SK-N-SH treated with all-trans-retinoic acid at 6 μM for 48 hours (cell line): ENCODE measurements at regions not wholly inside any gene's neighbourhood (a gene's known extent, or its start where the extent isn't known, plus 50 kb on each side); places are given as distances from the start of the nearest gene placed in this dataset.
"Not testable (repeated sequence)": the region's sequence is repeated elsewhere in the genome, so short reads cannot be mapped to it uniquely, and the experiment has no call there.

ENCODE experiments used
- ATAC-seq: fragments of 200-7000 bp; cut with Tn5 transposase; 3 replicates; pipeline ENCODE4 v1.9.1; 2020; ENCODE audit warnings: mild to moderate bottlenecking, moderate library complexity
- ARNTL ChIP-seq: fragments of 450-650 bp; formaldehyde crosslinking; IDR thresholded peaks from 2 replicates; pipeline ENCODE4 v1.5.0; 2020; ENCODE audit warnings: low read depth, mild to moderate bottlenecking, moderate library complexity, borderline replicate concordance
- BACH2 ChIP-seq: fragments of 250-450 bp; sonication (Bioruptor Pico); IDR thresholded peaks from 2 replicates; pipeline ENCODE4 v1.9.0; 2021; ENCODE audit warnings: mild to moderate bottlenecking, borderline replicate concordance
- CREB5 ChIP-seq: fragments of 250-450 bp; sonication (Bioruptor Pico); IDR thresholded peaks from 2 replicates; pipeline ENCODE4 v1.5.1; 2020; ENCODE audit warnings: low read depth, mild to moderate bottlenecking, moderate library complexity
- CSDC2 ChIP-seq: fragments of 250-450 bp; sonication (Bioruptor Pico); IDR thresholded peaks from 2 replicates; pipeline ENCODE4 v1.5.0; 2020; ENCODE audit warnings: mild to moderate bottlenecking, moderate library complexity
- ESRRG ChIP-seq: fragments of 250-450 bp; sonication (Bioruptor Pico); IDR thresholded peaks from 2 replicates; pipeline ENCODE4 v1.6.1; 2021; ENCODE audit warnings: mild to moderate bottlenecking
- GLIS3 ChIP-seq: fragments of 250-450 bp; sonication (Bioruptor Pico); IDR thresholded peaks from 2 replicates; pipeline ENCODE4 v1.5.0; 2020; ENCODE audit warnings: mild to moderate bottlenecking, moderate library complexity
- ISL1 ChIP-seq: fragments of 250-450 bp; sonication (Bioruptor Pico); IDR thresholded peaks from 2 replicates; pipeline ENCODE4 v2.1.2; 2022; ENCODE audit warnings: mild to moderate bottlenecking, moderate library complexity
- OSR1 ChIP-seq: fragments of 250-450 bp; sonication (Bioruptor Pico); IDR thresholded peaks from 2 replicates; pipeline ENCODE4 v1.8.0; 2022; ENCODE audit warnings: moderate library complexity, mild to moderate bottlenecking, inconsistent platforms
- PATZ1 ChIP-seq: fragments of 250-450 bp; sonication (Bioruptor Pico); IDR thresholded peaks from 2 replicates; pipeline ENCODE4 v1.8.0; 2020; ENCODE audit warnings: mild to moderate bottlenecking, moderate library complexity, borderline replicate concordance
- POU6F1 ChIP-seq: fragments of 250-450 bp; sonication (Bioruptor Pico); IDR thresholded peaks from 2 replicates; pipeline ENCODE4 v1.8.0; 2021; ENCODE audit warnings: low read depth, mild to moderate bottlenecking, moderate library complexity, borderline replicate concordance
- PPARA ChIP-seq: fragments of 250-450 bp; sonication (Bioruptor Pico); IDR thresholded peaks from 2 replicates; pipeline ENCODE4 v1.5.0; 2020; ENCODE audit warnings: mild to moderate bottlenecking, borderline replicate concordance
- RARB ChIP-seq: fragments of 250-450 bp; sonication (Bioruptor Pico); IDR thresholded peaks from 2 replicates; pipeline ENCODE4 v1.8.0; 2021; ENCODE audit warnings: mild to moderate bottlenecking, moderate library complexity
- SNAI2 ChIP-seq: fragments of 250-450 bp; sonication (Bioruptor Pico); IDR thresholded peaks from 2 replicates; pipeline ENCODE4 v1.5.0; 2020; ENCODE audit warnings: mild to moderate bottlenecking, moderate library complexity
- TCF4 ChIP-seq: fragments of 250-450 bp; sonication (Bioruptor Pico); IDR thresholded peaks from 2 replicates; pipeline ENCODE4 v1.8.0; 2021; ENCODE audit warnings: mild to moderate bottlenecking, moderate library complexity, borderline replicate concordance
- TOX ChIP-seq: fragments of 250-450 bp; sonication (Bioruptor Pico); IDR thresholded peaks from 2 replicates; pipeline ENCODE4 v1.8.0; 2021; ENCODE audit warnings: mild to moderate bottlenecking, moderate library complexity, borderline replicate concordance
- ZC3H10 ChIP-seq: fragments of 250-450 bp; sonication (Bioruptor Pico); IDR thresholded peaks from 2 replicates; pipeline ENCODE4 v1.5.1; 2021; ENCODE audit warnings: mild to moderate bottlenecking, moderate library complexity
- ZFP3 ChIP-seq: fragments of 250-450 bp; sonication (Bioruptor Pico); IDR thresholded peaks from 2 replicates; pipeline ENCODE4 v1.5.0; 2020; ENCODE audit warnings: mild to moderate bottlenecking, moderate library complexity
- ZFP30 ChIP-seq: fragments of 450-650 bp; formaldehyde crosslinking; IDR thresholded peaks from 2 replicates; pipeline ENCODE4 v1.5.0; 2022; ENCODE audit warnings: mild to moderate bottlenecking, moderate library complexity
- ZNF565 ChIP-seq: fragments of 450-650 bp; formaldehyde crosslinking; conservative IDR thresholded peaks from 2 replicates; pipeline ENCODE4 v1.5.0; 2020; ENCODE audit warnings: low read depth, mild to moderate bottlenecking, moderate library complexity
- ZNF70 ChIP-seq: fragments of 450-650 bp; formaldehyde crosslinking; IDR thresholded peaks from 2 replicates; pipeline ENCODE4 v1.5.0; 2020; ENCODE audit warnings: mild to moderate bottlenecking, moderate library complexity
- ZNF8 ChIP-seq: fragments of 450-650 bp; formaldehyde crosslinking; IDR thresholded peaks from 2 replicates; pipeline ENCODE4 v1.5.0; 2020; ENCODE audit warnings: mild to moderate bottlenecking, moderate library complexity
- TF ChIP-seq, protein P1 (sequence below): fragments of 250-450 bp; sonication (Bioruptor Pico); IDR thresholded peaks from 2 replicates; pipeline ENCODE4 v1.5.1; 2021; ENCODE audit warnings: mild to moderate bottlenecking, moderate library complexity
- TF ChIP-seq, protein P2 (sequence below): fragments of 250-450 bp; sonication (Bioruptor Pico); IDR thresholded peaks from 2 replicates; pipeline ENCODE4 v1.5.0; 2020; ENCODE audit warnings: mild to moderate bottlenecking, moderate library complexity

DNA sequence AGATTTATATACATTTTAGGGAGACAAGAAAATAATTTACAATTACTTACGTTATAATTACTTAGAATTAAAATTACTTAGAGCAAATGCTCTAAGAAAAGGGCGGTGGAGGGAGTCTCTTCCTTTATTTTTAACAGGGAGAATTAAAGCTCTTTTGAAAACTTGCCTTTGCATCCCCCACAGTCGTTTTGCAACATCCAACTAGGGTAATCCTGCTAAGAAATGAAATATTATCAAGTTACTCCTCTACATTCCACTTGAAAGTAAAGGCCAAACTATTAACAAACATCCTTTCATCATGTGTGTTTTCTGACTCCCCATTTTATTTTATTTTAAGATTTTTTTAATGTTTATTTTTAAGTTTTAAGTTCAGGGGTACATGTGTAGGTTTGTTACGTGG lies 1358.5 kb downstream of the NCAM2 start:
- no peak for TF ChIP-seq ESRRG (CRISPR knock-in tag)
- TF ChIP-seq ZFP3 (CRISPR knock-in tag), result no peak
- no peak for TF ChIP-seq TOX (CRISPR knock-in tag)
- no peak for TF ChIP-seq ARNTL
- TF ChIP-seq PPARA (CRISPR knock-in tag), result no peak
- no peak for TF ChIP-seq CSDC2 (CRISPR knock-in tag)
- TF ChIP-seq ISL1 (CRISPR knock-in tag), result no peak
- no peak for TF ChIP-seq CREB5 (CRISPR knock-in tag)
- TF ChIP-seq, protein P1, sequence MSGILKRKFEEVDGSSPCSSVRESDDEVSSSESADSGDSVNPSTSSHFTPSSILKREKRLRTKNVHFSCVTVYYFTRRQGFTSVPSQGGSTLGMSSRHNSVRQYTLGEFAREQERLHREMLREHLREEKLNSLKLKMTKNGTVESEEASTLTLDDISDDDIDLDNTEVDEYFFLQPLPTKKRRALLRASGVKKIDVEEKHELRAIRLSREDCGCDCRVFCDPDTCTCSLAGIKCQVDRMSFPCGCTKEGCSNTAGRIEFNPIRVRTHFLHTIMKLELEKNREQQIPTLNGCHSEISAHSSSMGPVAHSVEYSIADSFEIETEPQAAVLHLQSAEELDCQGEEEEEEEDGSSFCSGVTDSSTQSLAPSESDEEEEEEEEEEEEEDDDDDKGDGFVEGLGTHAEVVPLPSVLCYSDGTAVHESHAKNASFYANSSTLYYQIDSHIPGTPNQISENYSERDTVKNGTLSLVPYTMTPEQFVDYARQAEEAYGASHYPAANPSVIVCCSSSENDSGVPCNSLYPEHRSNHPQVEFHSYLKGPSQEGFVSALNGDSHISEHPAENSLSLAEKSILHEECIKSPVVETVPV (CRISPR knock-in tag), result no peak
- no peak for TF ChIP-seq GLIS3
- no peak for TF ChIP-seq BACH2
- TF ChIP-seq, protein P2, sequence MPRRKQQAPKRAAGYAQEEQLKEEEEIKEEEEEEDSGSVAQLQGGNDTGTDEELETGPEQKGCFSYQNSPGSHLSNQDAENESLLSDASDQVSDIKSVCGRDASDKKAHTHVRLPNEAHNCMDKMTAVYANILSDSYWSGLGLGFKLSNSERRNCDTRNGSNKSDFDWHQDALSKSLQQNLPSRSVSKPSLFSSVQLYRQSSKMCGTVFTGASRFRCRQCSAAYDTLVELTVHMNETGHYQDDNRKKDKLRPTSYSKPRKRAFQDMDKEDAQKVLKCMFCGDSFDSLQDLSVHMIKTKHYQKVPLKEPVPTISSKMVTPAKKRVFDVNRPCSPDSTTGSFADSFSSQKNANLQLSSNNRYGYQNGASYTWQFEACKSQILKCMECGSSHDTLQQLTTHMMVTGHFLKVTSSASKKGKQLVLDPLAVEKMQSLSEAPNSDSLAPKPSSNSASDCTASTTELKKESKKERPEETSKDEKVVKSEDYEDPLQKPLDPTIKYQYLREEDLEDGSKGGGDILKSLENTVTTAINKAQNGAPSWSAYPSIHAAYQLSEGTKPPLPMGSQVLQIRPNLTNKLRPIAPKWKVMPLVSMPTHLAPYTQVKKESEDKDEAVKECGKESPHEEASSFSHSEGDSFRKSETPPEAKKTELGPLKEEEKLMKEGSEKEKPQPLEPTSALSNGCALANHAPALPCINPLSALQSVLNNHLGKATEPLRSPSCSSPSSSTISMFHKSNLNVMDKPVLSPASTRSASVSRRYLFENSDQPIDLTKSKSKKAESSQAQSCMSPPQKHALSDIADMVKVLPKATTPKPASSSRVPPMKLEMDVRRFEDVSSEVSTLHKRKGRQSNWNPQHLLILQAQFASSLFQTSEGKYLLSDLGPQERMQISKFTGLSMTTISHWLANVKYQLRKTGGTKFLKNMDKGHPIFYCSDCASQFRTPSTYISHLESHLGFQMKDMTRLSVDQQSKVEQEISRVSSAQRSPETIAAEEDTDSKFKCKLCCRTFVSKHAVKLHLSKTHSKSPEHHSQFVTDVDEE, result no peak
- no peak for TF ChIP-seq PATZ1
- TF ChIP-seq ZNF70, result no peak
- no peak for TF ChIP-seq ZNF565
- ATAC-seq, result no peak

DNA sequence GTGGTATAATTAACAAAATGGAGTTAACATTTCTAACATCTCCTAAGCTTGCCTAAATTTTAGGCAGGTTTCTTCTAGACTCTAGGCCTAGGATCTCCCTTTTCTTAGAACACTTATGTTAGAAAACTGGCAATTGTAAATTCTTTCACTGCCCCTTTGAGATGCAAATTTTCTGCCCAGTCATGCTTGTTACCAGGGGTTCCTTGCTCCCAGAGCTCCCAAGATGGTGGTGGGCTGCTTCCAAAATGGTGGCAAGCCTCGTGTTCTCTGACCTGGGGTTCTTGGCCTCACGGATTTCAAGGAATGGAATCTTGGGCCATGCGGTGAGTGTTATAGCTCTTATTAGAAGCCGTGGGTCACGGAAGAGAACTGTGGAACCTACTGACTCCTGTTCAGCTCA lies 1361.4 kb downstream of the NCAM2 start:
- ATAC-seq, result not testable (repeated sequence)

DNA sequence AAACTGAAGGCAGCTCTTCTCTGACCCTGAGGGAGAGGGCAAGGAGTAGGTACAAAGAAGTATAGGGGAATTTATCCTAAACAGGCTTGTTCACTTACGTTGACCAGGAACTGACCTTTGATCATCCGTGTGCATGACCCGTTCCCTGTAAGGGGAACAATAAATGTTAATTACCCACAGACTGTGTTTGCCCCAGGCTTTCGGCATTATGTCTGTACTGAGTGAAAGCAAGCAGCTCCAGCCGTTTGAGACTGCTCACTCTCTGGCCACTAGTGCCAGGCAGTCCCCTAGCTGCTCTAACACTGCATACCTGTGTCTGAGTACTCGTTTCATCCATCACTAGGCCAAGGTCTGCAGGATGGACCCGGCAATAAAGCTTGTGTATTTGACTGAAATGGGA lies 1365.3 kb downstream of the NCAM2 start:
- TF ChIP-seq CSDC2 (CRISPR knock-in tag) (no peak), TCF4 (CRISPR knock-in tag) (no peak), ESRRG (CRISPR knock-in tag) (no peak), ARNTL (no peak), ZNF565 (no peak), SNAI2 (CRISPR knock-in tag) (no peak), TOX (CRISPR knock-in tag) (no peak), RARB (CRISPR knock-in tag) (no peak)
- TF ChIP-seq, all 23 proteins: peak for 0
- ATAC-seq, result no peak

DNA sequence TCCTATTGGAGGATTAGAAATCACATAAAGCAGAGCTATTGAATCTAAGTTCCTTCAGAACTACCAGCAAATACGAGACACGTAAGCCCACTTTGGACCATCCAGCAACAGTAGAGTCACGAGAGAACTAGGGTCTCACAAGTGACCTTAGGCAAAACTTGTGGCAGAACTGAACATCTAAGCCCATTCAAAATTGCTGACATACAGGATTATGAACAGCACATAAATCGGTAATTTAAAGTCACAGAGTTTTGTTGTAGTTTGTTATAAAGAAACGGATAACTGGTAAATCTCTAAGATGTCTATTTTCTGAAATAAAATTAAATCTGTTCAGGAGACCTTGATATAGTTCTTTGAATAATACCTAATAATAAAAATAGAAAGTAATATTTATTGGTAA lies 1366.0 kb downstream of the NCAM2 start:
- ATAC-seq, result no peak
- no peak for TF ChIP-seq ZNF565
- no peak for TF ChIP-seq TOX (CRISPR knock-in tag)
- TF ChIP-seq ZC3H10, result no peak
- TF ChIP-seq ESRRG (CRISPR knock-in tag), result no peak
- TF ChIP-seq ISL1 (CRISPR knock-in tag), result no peak
- no peak for TF ChIP-seq CSDC2 (CRISPR knock-in tag)
- TF ChIP-seq, protein P1 (CRISPR knock-in tag), result no peak
- no peak for TF ChIP-seq GLIS3
- no peak for TF ChIP-seq ZNF8 (CRISPR knock-in tag)
- no peak for TF ChIP-seq ZFP30
- TF ChIP-seq, protein P2, result no peak
- TF ChIP-seq POU6F1, result no peak
- TF ChIP-seq ZFP3 (CRISPR knock-in tag), result no peak
- no peak for TF ChIP-seq OSR1 (CRISPR knock-in tag)
